GM23338 (cell line): ENCODE measurements at regions not wholly inside any gene's neighbourhood (a gene's known extent, or its start where the extent isn't known, plus 50 kb on each side); places are given as distances from the start of the nearest gene placed in this dataset.

Source experiments
- ATAC-seq: fragments of 200-7000 bp; cut with Tn5 transposase; 3 replicates; pipeline ENCODE4 v1.9.1; 2020
- DNase-seq: peaks from one replicate; pipeline ENCODE4 v3.0.0-alpha.2; 2015; ENCODE audit warnings: low spot score
- H2AFZ ChIP-seq: fragments of 200-600 bp; sonication (generic); 2 replicates; pipeline ENCODE4 v1.8.0; 2016; ENCODE audit warnings: antibody characterized with exemption, mild to moderate bottlenecking, moderate library complexity
- H3F3A ChIP-seq: fragments of 200-600 bp; sonication (generic); replicated peaks from 2 replicates; pipeline ENCODE4 v1.8.0; 2017; ENCODE audit warnings: antibody characterized with exemption, mixed run types, low read depth
- H3K27ac ChIP-seq: fragments of 200-600 bp; sonication (generic); 2 replicates; pipeline ENCODE4 v1.6.1; 2016; ENCODE audit warnings: low read depth
- H3K27me3 ChIP-seq: fragments of 200-600 bp; sonication (generic); 2 replicates; pipeline ENCODE4 v1.8.0; 2016; ENCODE audit warnings: mild to moderate bottlenecking, mixed run types, moderate library complexity; ENCODE audit not compliant: insufficient read depth
- H3K36me3 ChIP-seq: fragments of 200-600 bp; sonication (generic); 2 replicates; pipeline ENCODE4 v1.8.0; 2016; ENCODE audit warnings: mild to moderate bottlenecking; ENCODE audit not compliant: insufficient read depth
- H3K4me1 ChIP-seq: fragments of 200-600 bp; sonication (generic); 2 replicates; pipeline ENCODE4 v1.8.0; 2016; ENCODE audit warnings: mild to moderate bottlenecking, moderate library complexity; ENCODE audit not compliant: insufficient read depth
- H3K4me2 ChIP-seq: fragments of 200-600 bp; sonication (generic); 2 replicates; pipeline ENCODE4 v1.7.1; 2017; ENCODE audit warnings: mixed run types
- H3K4me3 ChIP-seq: fragments of 200-600 bp; sonication (generic); 2 replicates; pipeline ENCODE4 v1.6.1; 2016; ENCODE audit warnings: mixed run types
- H3K79me2 ChIP-seq: fragments of 200-600 bp; sonication (generic); replicated peaks from 2 replicates; pipeline ENCODE4 v1.8.0; 2017; ENCODE audit warnings: mild to moderate bottlenecking; ENCODE audit not compliant: insufficient read depth
- H3K9me2 ChIP-seq: fragments of 200-600 bp; sonication (generic); 2 replicates; pipeline ENCODE4 v1.8.0; 2017; ENCODE audit not compliant: insufficient read depth
- H4K20me1 ChIP-seq: fragments of 200-600 bp; sonication (generic); replicated peaks from 2 replicates; pipeline ENCODE4 v1.8.0; 2017; ENCODE audit warnings: mild to moderate bottlenecking; ENCODE audit not compliant: insufficient read depth
- H3K27ac Mint-ChIP-seq: 2 replicates; pipeline ENCODE4 v1.8.0; 2020; ENCODE audit warnings: inconsistent platforms, mild to moderate bottlenecking, moderate library complexity, mixed read lengths
- H3K27me3 Mint-ChIP-seq: 3 replicates; pipeline ENCODE4 v1.8.0; 2022; ENCODE audit warnings: low read depth, mild to moderate bottlenecking, moderate library complexity, mixed read lengths, inconsistent platforms; ENCODE audit not compliant: insufficient read depth, poor library complexity
- H3K36me3 Mint-ChIP-seq: 3 replicates; pipeline ENCODE4 v1.8.0; 2021; ENCODE audit warnings: low read depth, mild to moderate bottlenecking, inconsistent platforms, moderate library complexity, mixed read lengths
- H3K4me1 Mint-ChIP-seq: 3 replicates; pipeline ENCODE4 v1.8.0; 2020; ENCODE audit warnings: mild to moderate bottlenecking, inconsistent platforms, mixed read lengths
- H3K4me3 Mint-ChIP-seq: 3 replicates; pipeline ENCODE4 v1.8.0; 2021; ENCODE audit warnings: moderate library complexity, mild to moderate bottlenecking, inconsistent platforms, mixed read lengths
- H3K9me3 Mint-ChIP-seq: 3 replicates; pipeline ENCODE4 v1.8.0; 2020; ENCODE audit warnings: moderate library complexity, mild to moderate bottlenecking, inconsistent platforms, mixed read lengths
- CREB1 ChIP-seq: fragments of 250-450 bp; sonication (Bioruptor Pico); IDR thresholded peaks from 2 replicates; pipeline ENCODE4 v1.5.0; 2020; ENCODE audit warnings: low read depth, mild to moderate bottlenecking, moderate library complexity
- CTCF ChIP-seq, 2 experiments: fragments of 200-600 bp in 1 of 2; sonication (generic) in 1 of 2; conservative IDR thresholded peaks; 2 replicates each; pipeline versions ENCODE4 v1.5.1 to v1.6.1; 2016 to 2017; ENCODE audit warnings: antibody characterized with exemption in 2 of 2, low read depth in 2 of 2, mild to moderate bottlenecking in 2 of 2, moderate library complexity in 1 of 2
- ETS1 ChIP-seq: IDR thresholded peaks from 2 replicates; pipeline ENCODE4 v1.6.1; 2016; ENCODE audit warnings: antibody characterized with exemption
- EZH2 ChIP-seq: fragments of 200-600 bp; sonication (generic); IDR thresholded peaks from one replicate; pipeline ENCODE4 v1.8.0; 2017; ENCODE audit warnings: antibody characterized with exemption, mild to moderate bottlenecking, low read depth; ENCODE audit not compliant: unreplicated experiment
- EZH2phosphoT487 ChIP-seq: fragments of 200-600 bp; sonication (generic); IDR thresholded peaks from one replicate; pipeline ENCODE4 v1.8.1; 2018; ENCODE audit warnings: antibody characterized with exemption; ENCODE audit not compliant: unreplicated experiment
- JUNB ChIP-seq: IDR thresholded peaks from one replicate; pipeline ENCODE4 v1.6.1; 2016; ENCODE audit warnings: antibody characterized with exemption; ENCODE audit not compliant: unreplicated experiment
- NANOG ChIP-seq: IDR thresholded peaks from 2 replicates; pipeline ENCODE4 v1.6.1; 2016; ENCODE audit warnings: antibody characterized with exemption, borderline replicate concordance
- POLR2AphosphoS5 ChIP-seq: IDR thresholded peaks from 2 replicates; pipeline ENCODE4 v1.6.1; 2016; ENCODE audit warnings: antibody characterized with exemption, low read depth
- REST ChIP-seq: IDR thresholded peaks from one replicate; pipeline ENCODE4 v1.6.1; 2018; ENCODE audit warnings: antibody characterized with exemption; ENCODE audit not compliant: unreplicated experiment
- STAT1 ChIP-seq: IDR thresholded peaks from one replicate; pipeline ENCODE4 v1.6.1; 2016; ENCODE audit warnings: antibody characterized with exemption; ENCODE audit not compliant: unreplicated experiment
- ZNF114 ChIP-seq: fragments of 250-450 bp; sonication (Bioruptor Pico); IDR thresholded peaks from 2 replicates; pipeline ENCODE4 v1.5.0; 2020; ENCODE audit warnings: mild to moderate bottlenecking, moderate library complexity
- ZNF331 ChIP-seq: fragments of 250-450 bp; sonication (Bioruptor Pico); IDR thresholded peaks from 2 replicates; pipeline ENCODE4 v1.5.0; 2020; ENCODE audit warnings: low read depth, mild to moderate bottlenecking, moderate library complexity
- ZNF462 ChIP-seq: fragments of 250-450 bp; sonication (Bioruptor Pico); IDR thresholded peaks from 2 replicates; pipeline ENCODE4 v1.5.0; 2020; ENCODE audit warnings: mild to moderate bottlenecking, moderate library complexity

- no peaks in the 10 kb centered on the region for H3K36me3 ChIP-seq
- TF ChIP-seq CREB1 (CRISPR knock-in tag) = no peak
- no peak for TF ChIP-seq ZNF462 (CRISPR knock-in tag)
- no peak for TF ChIP-seq NANOG
- TF ChIP-seq ZNF331 (CRISPR knock-in tag) = no peak
- no peak for TF ChIP-seq EZH2
- TF ChIP-seq ZNF114 (CRISPR knock-in tag) = no peak
- no peak for TF ChIP-seq CTCF (conservative IDR thresholded peaks at IDR 0.05; ENCODE audit: low read depth in 2 of 2)
- TF ChIP-seq STAT1 = no peak
- no peak for TF ChIP-seq REST
- no peak for TF ChIP-seq JUNB
- no peak for TF ChIP-seq EZH2phosphoT487
- TF ChIP-seq ETS1 = no peak
- no peak for TF ChIP-seq POLR2AphosphoS5
- no peak overlapping the region for H3K4me2 ChIP-seq
- no peaks in the 10 kb centered on the region for H3F3A ChIP-seq
- H3K27me3 Mint-ChIP-seq = no peaks in the 10 kb centered on the region
- H3K36me3 Mint-ChIP-seq = no peaks in the 10 kb centered on the region
- H3K27me3 ChIP-seq = no peaks in the 10 kb centered on the region
- H3K27ac ChIP-seq = no peak overlapping the region
- H4K20me1 ChIP-seq = no peaks in the 10 kb centered on the region
- no peak overlapping the region for H3K4me3 Mint-ChIP-seq
- H3K4me3 ChIP-seq = no peak overlapping the region
- DNase-seq (no peak), ATAC-seq (no peak)
- no peaks in the 10 kb centered on the region for H3K4me1 ChIP-seq
- no peaks in the 10 kb centered on the region for H3K4me1 Mint-ChIP-seq
- H3K9me3 Mint-ChIP-seq = no peaks in the 10 kb centered on the region
- no peaks in the 10 kb centered on the region for H3K9me2 ChIP-seq
- no peak overlapping the region for H2AFZ ChIP-seq
- no peak overlapping the region for H3K27ac Mint-ChIP-seq
- no peaks in the 10 kb centered on the region for H3K79me2 ChIP-seq
Observed at GRCh38 chr12:43167691-43168090, 384.3 kb downstream of the ADAMTS20 start.
